HepG2 (cell line): ENCODE measurements at regions not wholly inside any gene's neighbourhood (a gene's known extent, or its start where the extent isn't known, plus 50 kb on each side); places are given as distances from the start of the nearest gene placed in this dataset.

Experiments used
- ATAC-seq: fragments of 200-7000 bp; cut with Tn5 transposase; 3 replicates; pipeline ENCODE4 v1.9.1; 2020; ENCODE audit warnings: mild to moderate bottlenecking, moderate library complexity
- BruUV-seq: library from RNA; stranded (reverse); fragments of 400-500 nt; replicated peaks from 2 replicates; lab custom pipeline; 2021; lab: Mats Ljungman, UMichigan
- CTCF ChIA-PET: fragments of 300-600 bp; formaldehyde crosslinking; extraction: SDS; loops from one replicate; lab custom pipeline; 2021; ENCODE audit warnings: low total read pairs, inconsistent platforms, low intra/inter-chr PET ratio; lab: Yijun Ruan, JAX
- POLR2A ChIA-PET: fragments of 350-600 bp; sonication (Branson Sonifier 250); formaldehyde crosslinking; loops from one replicate; lab custom pipeline; 2020; ENCODE audit warnings: antibody characterized with exemption, inconsistent platforms; lab: Yijun Ruan, JAX
- DNase-seq: peaks from one replicate; pipeline ENCODE4 v3.0.0-alpha.2; 2015; ENCODE audit warnings: low spot score
- FAIRE-seq: peaks from 3 replicates; lab custom pipeline; 2011; peaks lifted over from hg19 to GRCh38; lab: Jason Lieb, UNC
- H2AFZ ChIP-seq: one replicate; pipeline ENCODE4 v1.6.1; 2011; ENCODE audit warnings: low read length, inconsistent platforms
- H3K27ac ChIP-seq: fragments of 300-600 bp; 3 replicates; pipeline ENCODE4 v1.8.0; 2011; ENCODE audit warnings: mixed run types, mild to moderate bottlenecking, mixed read lengths, low read length, inconsistent platforms; ENCODE audit not compliant: insufficient read depth; ENCODE audit errors: extremely low read length
- H3K27me3 ChIP-seq, 2 experiments: fragments of 200-600 bp in 1 of 2; 2 replicates in 1 of 2; 3 replicates in 1 of 2; pipeline versions ENCODE4 v1.6.0 to v1.8.0; 2011; ENCODE audit warnings: low read length in 2 of 2, mild to moderate bottlenecking in 2 of 2, moderate library complexity in 2 of 2, inconsistent platforms in 1 of 2; ENCODE audit not compliant: insufficient read depth in 2 of 2, control insufficient read depth in 1 of 2
- H3K36me3 ChIP-seq, 2 experiments: fragments of 200-600 bp in 1 of 2; replicated peaks in 1 of 2; 2 replicates in 1 of 2; 3 replicates in 1 of 2; pipeline versions ENCODE4 v1.5.1 to v1.8.0; 2011; ENCODE audit warnings: low read length in 2 of 2, inconsistent platforms in 1 of 2; ENCODE audit not compliant: insufficient read depth in 2 of 2, control insufficient read depth in 1 of 2
- H3K4me1 ChIP-seq: 2 replicates; pipeline ENCODE4 v1.5.1; 2012; ENCODE audit warnings: low read length, inconsistent platforms; ENCODE audit not compliant: insufficient read depth
- H3K4me2 ChIP-seq: 2 replicates; pipeline ENCODE4 v1.6.0; 2011; ENCODE audit warnings: low read depth, low read length, inconsistent platforms
- H3K4me3 ChIP-seq, 3 experiments: fragments of 200-600 bp in 1 of 3; sonication (generic), shearing (Covaris generic) in 1 of 3; replicated peaks in 1 of 3; 2 replicates each; pipeline ENCODE4 v1.5.1; 2011 to 2016; ENCODE audit warnings: low read length in 3 of 3, inconsistent platforms in 2 of 3, low read depth in 2 of 3, mild to moderate bottlenecking in 2 of 3, control low read depth in 1 of 3, mixed read lengths in 1 of 3; ENCODE audit not compliant: insufficient read depth in 1 of 3
- H3K79me2 ChIP-seq: one replicate; pipeline ENCODE4 v1.6.1; 2011; ENCODE audit warnings: low read length, inconsistent platforms; ENCODE audit not compliant: insufficient read depth
- H3K9ac ChIP-seq: 2 replicates; pipeline ENCODE4 v1.6.0; 2011; ENCODE audit warnings: mild to moderate bottlenecking, low read depth, low read length, inconsistent platforms; ENCODE audit not compliant: insufficient read depth
- H3K9me3 ChIP-seq: 2 replicates; pipeline ENCODE4 v1.5.1; 2012; ENCODE audit warnings: mild to moderate bottlenecking, low read length
- H4K20me1 ChIP-seq: 2 replicates; pipeline ENCODE4 v1.6.0; 2011; ENCODE audit warnings: inconsistent platforms, mild to moderate bottlenecking, low read length, moderate library complexity; ENCODE audit not compliant: insufficient read depth
- HMGA1 ChIP-seq: sonication (generic); formaldehyde crosslinking; conservative IDR thresholded peaks from 2 replicates; pipeline ENCODE4 v1.4.0; 2020; ENCODE audit warnings: missing genetic modification reagents
- ZNF136 ChIP-seq: sonication (generic); formaldehyde crosslinking; IDR thresholded peaks from 2 replicates; pipeline ENCODE4 v1.8.1; 2022; ENCODE audit warnings: low read depth, mild to moderate bottlenecking, moderate library complexity, missing genetic modification reagents
- WGBS: methylation state at CpG from one replicate; pipeline ENCODE4 v1.1.6; 2017; ENCODE audit warnings: low lambda C conversion rate; 5-methylcytosine and 5-hydroxymethylcytosine counted together
- in situ Hi-C: cut with HindIII; loops from 2 replicates; pipeline ENCODE4 v1.10.0; 2017; ENCODE audit warnings: low pct_unique_long_range_greater_than_20kb; ENCODE audit not compliant: extremely low pct_ligation_motif_present
- intact Hi-C: fragments of 100-400 bp; cut with micrococcal nuclease; formaldehyde crosslinking; loops from one replicate; pipeline ENCODE4 v1.10.0; 2022; ENCODE audit not compliant: unreplicated experiment
- small RNA-seq, 3 experiments: library from RNA; depleted of rRNA; stranded (forward); fragments of <200 nt; gene quantifications; one replicate each; pipeline ENCODE3, GENCODE V24; 2012; ENCODE audit warnings: low read depth in 2 of 3, low replicate concordance in 1 of 3; ENCODE audit not compliant: insufficient read length in 3 of 3, insufficient read depth in 2 of 3

- Histone ChIP-seq H3K27me3 (no peaks in the 10 kb centered on the region), H4K20me1 (no peaks in the 10 kb centered on the region), H2AFZ (no peak overlapping the region), H3K4me2 (no peak overlapping the region), H3K4me1 (no peaks in the 10 kb centered on the region), H3K4me3 (no peak overlapping the region), H3K79me2 (no peaks in the 10 kb centered on the region), H3K9me3 (no peaks in the 10 kb centered on the region; the same call in 1 of the 2 replicates), H3K36me3 (no peaks in the 10 kb centered on the region), H3K27ac (no peak overlapping the region), H3K9ac (no peak overlapping the region)
- ChIA-PET POLR2A (no interaction called here), CTCF (no interaction called here)
- 9% methylated on average over 4 of the region's 4 CpGs for WGBS
- TF ChIP-seq ZNF136 (no peak), HMGA1 (CRISPR knock-in tag) (no peak)
- intact Hi-C loops = no loop called here
- in situ Hi-C loops = no loop called here
- FAIRE-seq (no peak), DNase-seq (no peak), ATAC-seq (no peak)
- BruUV-seq = no TSS peak
These were observed 390.5 kb downstream of the OR4C45 start for GRCh38 chr11:50423208-50423607.

Small RNA genes lying in the stretch of these regions (small RNA-seq; reads per million reads assigned to genes)
- 0 reads per million in 3 experiments for gene AC109635.3
